ENCODE measurements at regions not wholly inside any gene's neighbourhood (a gene's known extent, or its start where the extent isn't known, plus 50 kb on each side); places are given as distances from the start of the nearest gene placed in this dataset.

GRCh38 chr5:118554241-118554640 is 434.1 kb downstream of the DTWD2 start:
- CTCF ChIA-PET: no interaction called here
- TF ChIP-seq NFYB (IDR thresholded peaks at IDR 0.05; ENCODE audit: insufficient read depth, low read depth, low read length): no peak
- TF ChIP-seq MEF2A (IDR thresholded peaks at IDR 0.05; ENCODE audit: insufficient read depth, low read depth, low read length): 0 out of 2 replicates have a peak, but pooled peaks have one; percentile 24
- peak; percentile 32; the same call in 1 of the 2 replicates for TF ChIP-seq MTA2 (IDR thresholded peaks at IDR 0.05; ENCODE audit: low read depth)
- TF ChIP-seq ATF7 (IDR thresholded peaks at IDR 0.05; ENCODE audit: low read depth): 0 out of 2 replicates have a peak, but pooled peaks have one; percentile 31
- no peak for TF ChIP-seq ZZZ3 (IDR thresholded peaks at IDR 0.05; ENCODE audit: control insufficient read depth, insufficient read length, low read depth)
- no peak for TF ChIP-seq CTCF (IDR thresholded peaks at IDR 0.05 in 2 of 3, conservative IDR thresholded peaks at IDR 0.05 in 1 of 3; ENCODE audit: control insufficient read depth in 2 of 3, extremely low read depth in 1 of 3, insufficient read depth in 1 of 3, low read depth in 3 of 3, low read length in 3 of 3)
- peak; percentile 75; the same call in 1 of the 2 replicates for TF ChIP-seq NFIC (IDR thresholded peaks at IDR 0.05; ENCODE audit: low read depth, low read length)
- peak; percentile 45 for TF ChIP-seq MEF2B (IDR thresholded peaks at IDR 0.05; ENCODE audit: partially characterized antibody, poor library complexity, severe bottlenecking)
- no peak for TF ChIP-seq ETV6 (conservative IDR thresholded peaks at IDR 0.05 in 1 of 2, IDR thresholded peaks at IDR 0.05 in 1 of 2; ENCODE audit: borderline replicate concordance in 1 of 2, low read depth in 1 of 2)
- peak; percentile 57 for TF ChIP-seq JUNB (IDR thresholded peaks at IDR 0.05)
- TF ChIP-seq CHD4 (IDR thresholded peaks at IDR 0.05): no peak

More at GRCh38 chr5:118554241-118554640, 434.1 kb downstream of the DTWD2 start:
- H3K27me3 ChIP-seq (replicated peaks in 1 of 2; ENCODE audit: control insufficient read depth in 2 of 2, insufficient read depth in 2 of 2, low read length in 1 of 2): no peaks in the 10 kb centered on the region
- ChIA-PET POLR2A (no interaction called here), RAD21 (ENCODE audit: unreplicated experiment) (no interaction called here), SMC1A (ENCODE audit: uncharacterized antibody, unreplicated experiment) (interaction anchor here (0.5 kb wide), 1 partner anchor 687 kb away, joined by 4 read pairs; no protein-coding TSS in a partner anchor)
- DNase-seq (ENCODE audit: low read depth, low spot score) (no peak), FAIRE-seq (no peak), ATAC-seq (peak; percentile 53)
- no peaks in the 10 kb centered on the region for H3K9me3 ChIP-seq (replicated peaks; ENCODE audit: control insufficient read depth, insufficient read depth, low read length)
- no peak overlapping the region for H3K27ac ChIP-seq (ENCODE audit: control insufficient read depth, insufficient read depth)
- in situ Hi-C loops (cut with MboI): no loop called here
- 0% methylated on average over 2 of the region's 2 CpGs for WGBS (ENCODE audit: insufficient coverage, insufficient replicate concordance, low lambda C conversion rate, missing lambda C conversion rate)
- H3K9ac ChIP-seq (ENCODE audit: control insufficient read depth, insufficient read depth, low read length): no peak overlapping the region
- no TSS peak for BruUV-seq (replicated peaks)
- H3K36me3 ChIP-seq (ENCODE audit: control insufficient read depth in 2 of 2, insufficient read depth in 2 of 2, low read length in 1 of 2): no peaks in the 10 kb centered on the region
- no peak overlapping the region for H2AFZ ChIP-seq (ENCODE audit: control insufficient read depth, low read depth, low read length)
- H3K4me2 ChIP-seq (ENCODE audit: control insufficient read depth, insufficient read depth): no peak overlapping the region
- no peaks in the 10 kb centered on the region; the same call in 1 of the 2 replicates for H3K4me1 ChIP-seq (ENCODE audit: control insufficient read depth, insufficient read depth, low read length)
- no peak overlapping the region for H3K4me3 ChIP-seq
- no peaks in the 10 kb centered on the region for H3K79me2 ChIP-seq (ENCODE audit: control insufficient read depth, insufficient read depth, low read length)
- intact Hi-C loops (cut with micrococcal nuclease; ENCODE audit: unreplicated experiment): no loop called here
- no peaks in the 10 kb centered on the region for H4K20me1 ChIP-seq (ENCODE audit: control insufficient read depth, insufficient read depth)

Data from GM12878 (cell line).